ENCODE measurements at regions not wholly inside any gene's neighbourhood (a gene's known extent, or its start where the extent isn't known, plus 50 kb on each side); places are given as distances from the start of the nearest gene placed in this dataset.

DNA sequence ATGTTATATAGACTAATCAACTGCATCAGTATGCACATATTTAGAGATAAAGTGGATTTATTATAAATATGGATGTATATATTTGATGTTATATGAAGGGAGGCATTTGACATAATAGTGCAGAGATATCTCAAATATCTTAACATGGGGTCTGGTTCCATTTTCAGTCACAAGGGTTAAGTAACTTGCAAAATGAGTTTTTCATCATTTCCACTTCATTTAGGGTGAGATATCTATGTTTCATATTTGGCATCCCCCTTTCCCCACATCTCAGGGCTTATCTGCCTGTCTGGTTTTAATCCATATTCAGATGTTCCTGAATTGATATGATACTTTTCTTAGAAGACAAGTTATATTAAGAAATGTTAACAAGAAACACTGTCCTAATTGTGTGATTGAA is 2141.2 kb downstream of the PCDH9 start (continued):
- TF ChIP-seq MED1 (CRISPR knock-in tag; IDR thresholded peaks at IDR 0.05): no peak
- no peak for TF ChIP-seq GATA4 (IDR thresholded peaks at IDR 0.05; ENCODE audit: borderline replicate concordance, low read depth)
- TF ChIP-seq KDM4B (CRISPR knock-in tag; IDR thresholded peaks at IDR 0.05): no peak
- no peak for TF ChIP-seq PHF5A (CRISPR knock-in tag; IDR thresholded peaks at IDR 0.05; ENCODE audit: low read depth, unreplicated experiment)
- TF ChIP-seq ZNF547 (CRISPR knock-in tag; IDR thresholded peaks at IDR 0.05): no peak
- TF ChIP-seq KDM5A (IDR thresholded peaks at IDR 0.05; ENCODE audit: borderline replicate concordance, low read length): no peak
- TF ChIP-seq RBAK (CRISPR knock-in tag; IDR thresholded peaks at IDR 0.05): no peak
- TF ChIP-seq TOPORS (CRISPR knock-in tag; IDR thresholded peaks at IDR 0.05): no peak

DNA sequence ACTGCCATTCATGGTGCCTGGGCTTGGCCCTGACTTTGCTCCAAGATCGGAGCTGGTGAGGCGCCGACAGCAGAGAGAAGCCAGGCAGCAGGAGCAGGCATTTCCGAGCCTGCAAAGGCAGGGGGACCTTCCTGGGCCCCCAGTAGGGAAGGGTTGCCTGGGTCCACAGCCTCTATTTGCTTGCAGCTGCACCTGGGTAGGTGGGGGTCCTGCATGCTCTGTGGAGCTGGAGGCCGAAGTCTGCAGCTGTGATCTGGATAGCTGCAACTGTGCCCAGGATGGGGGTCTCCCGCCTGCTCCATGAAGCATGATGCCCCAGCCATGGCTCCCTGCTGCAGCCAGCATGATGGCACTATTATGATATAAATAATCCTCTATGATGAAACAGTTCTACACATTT is 2144.2 kb downstream of the PCDH9 start:
- no peaks in the 10 kb centered on the region for H3K79me2 ChIP-seq (ENCODE audit: insufficient read depth, low read length)
- in situ Hi-C loops (cut with HindIII; ENCODE audit: extremely low pct_ligation_motif_present, low pct_unique_long_range_greater_than_20kb) (no loop called here), intact Hi-C loops (cut with micrococcal nuclease; ENCODE audit: unreplicated experiment) (no loop called here)
- POLR2A ChIA-PET: no interaction called here
- H4K20me1 ChIP-seq (ENCODE audit: insufficient read depth, low read length): no peaks in the 10 kb centered on the region
- no peak overlapping the region for H2AFZ ChIP-seq (ENCODE audit: low read length)
- FAIRE-seq: no peak
- H3K36me3 ChIP-seq (replicated peaks in 1 of 2; ENCODE audit: control insufficient read depth in 1 of 2, insufficient read depth in 2 of 2, low read length in 2 of 2): no peaks in the 10 kb centered on the region
- no peaks in the 10 kb centered on the region for H3K9me3 ChIP-seq (ENCODE audit: low read length)
- no peak overlapping the region for H3K4me3 ChIP-seq (replicated peaks in 1 of 3; ENCODE audit: insufficient read depth in 1 of 3, low read depth in 2 of 3, low read length in 3 of 3)
- ATAC-seq: no peak
- DNase-seq (ENCODE audit: low spot score): no peak
- H3K9ac ChIP-seq (ENCODE audit: insufficient read depth, low read depth, low read length): no peak overlapping the region
- 6% methylated on average over 2 of the region's 6 CpGs for WGBS (ENCODE audit: low lambda C conversion rate)
- no peak overlapping the region for H3K27ac ChIP-seq (ENCODE audit: extremely low read length, insufficient read depth, low read length)
- H3K27me3 ChIP-seq (ENCODE audit: control insufficient read depth in 1 of 2, insufficient read depth in 2 of 2, low read length in 2 of 2): no peaks in the 10 kb centered on the region
- no peaks in the 10 kb centered on the region for H3K4me1 ChIP-seq (ENCODE audit: insufficient read depth, low read length)
- BruUV-seq (replicated peaks): no TSS peak
- H3K4me2 ChIP-seq (ENCODE audit: low read depth, low read length): no peak overlapping the region
- CTCF ChIA-PET (ENCODE audit: low intra/inter-chr PET ratio, low total read pairs): no interaction called here
- TF ChIP-seq, protein P1, sequence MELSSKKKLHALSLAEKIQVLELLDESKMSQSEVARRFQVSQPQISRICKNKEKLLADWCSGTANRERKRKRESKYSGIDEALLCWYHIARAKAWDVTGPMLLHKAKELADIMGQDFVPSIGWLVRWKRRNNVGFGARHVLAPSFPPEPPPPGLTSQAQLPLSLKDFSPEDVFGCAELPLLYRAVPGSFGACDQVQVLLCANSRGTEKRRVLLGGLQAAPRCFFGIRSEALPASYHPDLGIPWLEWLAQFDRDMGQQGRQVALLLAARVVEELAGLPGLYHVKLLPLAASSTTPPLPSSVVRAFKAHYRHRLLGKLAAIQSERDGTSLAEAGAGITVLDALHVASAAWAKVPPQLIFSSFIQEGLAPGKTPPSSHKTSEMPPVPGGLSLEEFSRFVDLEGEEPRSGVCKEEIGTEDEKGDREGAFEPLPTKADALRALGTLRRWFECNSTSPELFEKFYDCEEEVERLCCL (CRISPR knock-in tag; IDR thresholded peaks at IDR 0.05; ENCODE audit: borderline replicate concordance): no peak
- TF ChIP-seq RFX1 (IDR thresholded peaks at IDR 0.05): no peak
- TF ChIP-seq HHEX (CRISPR knock-in tag; IDR thresholded peaks at IDR 0.05): no peak
- TF ChIP-seq ZNF724P (CRISPR knock-in tag; IDR thresholded peaks at IDR 0.05; ENCODE audit: borderline replicate concordance): no peak
- TF ChIP-seq FOXK2 (IDR thresholded peaks at IDR 0.05): no peak
- TF ChIP-seq ZNF607 (CRISPR knock-in tag; IDR thresholded peaks at IDR 0.05; ENCODE audit: borderline replicate concordance): no peak
- no peak for TF ChIP-seq SIN3B (IDR thresholded peaks at IDR 0.05; ENCODE audit: low read length)
- TF ChIP-seq NR2F2 (IDR thresholded peaks at IDR 0.05; ENCODE audit: borderline replicate concordance, low read depth): no peak
- TF ChIP-seq FOSL1 (CRISPR knock-in tag; IDR thresholded peaks at IDR 0.05; ENCODE audit: borderline replicate concordance): no peak
- no peak for TF ChIP-seq CCDC6 (CRISPR knock-in tag; IDR thresholded peaks at IDR 0.05)
- TF ChIP-seq, protein P2, sequence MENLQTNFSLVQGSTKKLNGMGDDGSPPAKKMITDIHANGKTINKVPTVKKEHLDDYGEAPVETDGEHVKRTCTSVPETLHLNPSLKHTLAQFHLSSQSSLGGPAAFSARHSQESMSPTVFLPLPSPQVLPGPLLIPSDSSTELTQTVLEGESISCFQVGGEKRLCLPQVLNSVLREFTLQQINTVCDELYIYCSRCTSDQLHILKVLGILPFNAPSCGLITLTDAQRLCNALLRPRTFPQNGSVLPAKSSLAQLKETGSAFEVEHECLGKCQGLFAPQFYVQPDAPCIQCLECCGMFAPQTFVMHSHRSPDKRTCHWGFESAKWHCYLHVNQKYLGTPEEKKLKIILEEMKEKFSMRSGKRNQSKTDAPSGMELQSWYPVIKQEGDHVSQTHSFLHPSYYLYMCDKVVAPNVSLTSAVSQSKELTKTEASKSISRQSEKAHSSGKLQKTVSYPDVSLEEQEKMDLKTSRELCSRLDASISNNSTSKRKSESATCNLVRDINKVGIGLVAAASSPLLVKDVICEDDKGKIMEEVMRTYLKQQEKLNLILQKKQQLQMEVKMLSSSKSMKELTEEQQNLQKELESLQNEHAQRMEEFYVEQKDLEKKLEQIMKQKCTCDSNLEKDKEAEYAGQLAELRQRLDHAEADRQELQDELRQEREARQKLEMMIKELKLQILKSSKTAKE (CRISPR knock-in tag; IDR thresholded peaks at IDR 0.05; ENCODE audit: borderline replicate concordance): no peak
- no peak for TF ChIP-seq ISX (CRISPR knock-in tag; conservative IDR thresholded peaks at IDR 0.05)
- TF ChIP-seq KDM5A (IDR thresholded peaks at IDR 0.05; ENCODE audit: borderline replicate concordance, low read length): no peak
- TF ChIP-seq SYNCRIP (IDR thresholded peaks at IDR 0.05; ENCODE audit: insufficient read depth, low read depth, low read length): no peak
- TF ChIP-seq MEF2D (CRISPR knock-in tag; IDR thresholded peaks at IDR 0.05): no peak
